NCI-H2227 (cell line): ENCODE measurements at regions not wholly inside any gene's neighbourhood (a gene's known extent, or its start where the extent isn't known, plus 50 kb on each side); places are given as distances from the start of the nearest gene placed in this dataset.
"Not testable (repeated sequence)": the region's sequence is repeated elsewhere in the genome, so short reads cannot be mapped to it uniquely, and the experiment has no call there.

Source experiments
- DNase-seq: peaks from one replicate; lab custom pipeline; 2025; ENCODE audit not compliant: unreplicated experiment; lab: John Stamatoyannopoulos, UW

DNA sequence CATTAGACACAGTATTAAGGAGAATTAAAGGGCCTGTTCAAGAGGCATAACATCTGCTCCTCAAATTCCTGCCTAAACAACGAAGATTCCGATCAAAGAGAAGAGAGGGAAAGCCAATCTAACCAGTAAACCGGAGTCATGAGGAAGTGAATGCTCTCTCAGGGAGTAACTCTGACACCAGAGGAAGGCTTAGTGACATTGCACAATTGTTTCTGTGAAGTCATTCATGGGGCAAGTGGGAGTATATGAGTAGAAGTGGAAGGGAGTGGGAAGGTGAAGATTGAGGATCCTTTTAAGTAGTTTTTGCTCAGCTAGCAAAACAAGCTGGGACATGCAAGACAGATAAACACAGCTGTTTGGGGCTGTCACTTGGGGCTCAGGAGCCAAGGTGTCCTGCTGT lies 136.4 kb upstream of the FAM174A start:
- DNase-seq: not testable (repeated sequence)

DNA sequence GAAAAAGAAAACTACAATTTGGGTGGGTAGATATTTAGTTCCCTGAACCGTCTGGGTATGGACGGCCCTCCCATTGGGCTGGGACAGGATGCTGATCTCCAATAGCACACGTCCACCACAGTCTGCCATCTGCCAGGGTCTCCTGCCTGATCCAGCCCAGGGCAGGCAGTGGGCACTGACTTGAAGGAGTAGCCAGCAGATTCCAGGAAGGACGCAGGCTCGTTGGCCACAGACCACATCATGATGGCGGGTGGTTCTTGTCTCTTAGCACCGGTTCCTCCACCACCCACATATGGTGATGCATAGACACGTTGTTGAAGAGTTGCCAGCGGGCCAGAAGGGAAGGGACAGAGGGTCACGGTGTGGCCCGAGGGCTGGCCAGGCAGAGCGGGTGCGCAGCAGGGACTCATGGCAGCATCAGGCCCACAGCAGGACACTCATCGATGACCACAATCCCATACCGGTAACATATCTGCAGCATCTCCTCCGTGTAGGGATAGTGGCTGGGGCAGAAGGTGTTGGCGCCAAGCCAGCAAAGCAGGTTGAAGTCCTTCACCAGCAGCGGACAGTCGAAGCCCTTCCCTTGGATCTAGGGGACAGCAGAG lies 155.8 kb upstream of the FAM174A start:
- not testable (repeated sequence) for DNase-seq

DNA sequence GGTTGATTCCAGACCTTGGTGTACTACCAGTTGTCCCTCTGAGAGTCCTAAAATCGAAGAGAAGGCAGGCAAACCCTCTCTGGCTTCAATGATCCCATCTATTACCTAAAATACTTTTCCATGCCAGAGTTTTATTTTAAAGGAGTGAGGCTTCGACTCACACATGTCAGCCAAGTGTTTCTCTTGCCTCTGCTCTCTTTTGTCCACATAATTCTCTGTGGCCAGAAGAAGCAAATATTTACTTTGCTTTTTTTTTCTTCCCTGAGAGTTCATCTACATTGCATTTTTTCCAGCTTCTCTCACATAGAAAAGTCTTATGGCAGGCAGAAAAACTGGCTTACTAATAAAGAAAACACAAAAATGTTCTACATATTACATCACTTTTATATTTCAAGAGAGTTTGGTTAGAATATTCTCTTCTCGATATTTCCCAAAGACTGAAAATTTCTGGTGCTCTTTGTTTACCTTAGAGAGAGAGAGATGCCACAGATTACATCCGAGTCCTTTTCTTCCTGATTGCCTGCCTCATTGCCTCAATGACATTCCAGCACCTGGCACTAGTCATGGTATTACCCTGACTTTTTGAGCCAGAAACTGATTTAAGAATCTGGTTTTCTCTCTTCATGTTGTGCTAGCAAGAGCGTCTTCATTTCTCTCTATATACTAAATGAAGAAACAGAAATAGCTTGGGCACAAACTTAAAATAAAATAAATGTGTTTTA lies 170.3 kb upstream of the FAM174A start:
- not testable (repeated sequence) for DNase-seq

DNA sequence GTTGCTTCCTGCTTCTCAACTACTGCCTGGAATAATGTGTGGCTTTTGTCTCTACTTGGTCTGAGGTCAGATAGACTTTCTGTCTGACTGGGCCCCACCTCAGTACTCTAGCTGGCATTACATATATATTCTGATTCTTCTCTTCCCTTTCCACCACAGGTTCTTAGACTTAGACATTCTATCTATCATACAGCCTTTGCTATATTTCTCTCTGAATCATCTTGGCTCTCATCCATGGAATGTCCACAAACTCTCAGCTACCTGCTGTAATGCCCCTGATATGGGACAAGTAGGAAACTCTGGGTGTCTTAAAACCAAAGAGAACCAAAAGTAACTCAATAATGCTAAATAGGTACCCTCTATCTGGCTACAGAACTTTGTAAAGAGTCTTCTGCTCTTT lies 170.8 kb upstream of the FAM174A start:
- DNase-seq: not testable (repeated sequence)

DNA sequence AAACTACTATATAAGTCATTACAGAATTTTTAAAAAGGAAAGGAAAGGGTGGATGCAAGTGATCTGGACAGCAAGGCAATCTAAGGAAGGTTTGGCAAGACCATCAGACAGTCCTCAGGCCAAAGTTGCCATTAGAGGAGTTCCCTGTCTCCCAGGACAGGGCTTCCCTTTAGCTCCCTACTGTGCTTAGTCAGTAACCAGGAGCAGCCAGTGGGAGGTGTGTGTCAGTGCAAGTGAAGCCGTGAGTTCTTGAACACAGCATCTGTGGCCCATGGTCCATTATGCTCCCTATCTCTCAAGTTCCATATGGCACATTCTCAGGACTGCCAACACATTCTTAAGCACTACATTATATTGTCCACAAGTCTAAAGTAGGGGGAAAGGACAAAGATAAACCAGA lies 175.2 kb upstream of the FAM174A start:
- not testable (repeated sequence) for DNase-seq

DNA sequence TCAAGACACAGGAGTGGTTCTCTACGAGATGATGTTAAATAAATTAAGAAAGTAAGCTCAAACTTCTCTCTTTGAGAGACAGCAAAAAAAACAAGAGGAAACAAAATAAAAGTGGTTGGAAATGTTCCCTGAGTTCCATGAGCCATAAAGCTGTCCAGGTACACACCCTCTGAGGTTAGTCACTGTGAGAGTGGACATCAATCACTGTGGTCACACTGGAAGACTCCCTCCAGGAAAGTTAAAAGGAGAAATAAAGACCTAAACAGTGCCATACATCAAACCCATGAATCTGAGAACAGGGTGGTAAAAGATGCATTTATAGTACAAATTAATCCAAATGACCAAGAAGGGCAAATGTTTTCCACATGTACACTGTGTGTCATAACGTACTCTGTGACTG lies 188.9 kb upstream of the FAM174A start:
- not testable (repeated sequence) for DNase-seq

DNA sequence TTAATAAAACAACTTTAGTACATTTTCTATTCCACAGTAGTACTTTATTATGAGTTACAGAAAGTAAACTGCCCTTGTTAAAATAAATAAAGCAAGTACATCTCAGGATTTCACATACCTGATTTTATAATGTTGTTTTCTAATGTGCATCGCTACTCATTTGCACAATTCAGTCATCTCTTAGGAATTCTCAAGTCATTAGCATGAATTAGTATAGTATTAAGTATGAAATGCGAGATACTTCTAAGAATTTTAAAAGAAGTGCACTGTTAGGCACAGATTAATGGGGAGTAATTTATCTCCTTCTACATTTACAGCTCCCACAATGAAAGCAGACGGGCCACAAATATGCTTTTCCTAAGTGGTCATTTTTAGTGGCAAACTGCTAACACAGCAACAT lies 193.7 kb upstream of the FAM174A start:
- DNase-seq: not testable (repeated sequence)

DNA sequence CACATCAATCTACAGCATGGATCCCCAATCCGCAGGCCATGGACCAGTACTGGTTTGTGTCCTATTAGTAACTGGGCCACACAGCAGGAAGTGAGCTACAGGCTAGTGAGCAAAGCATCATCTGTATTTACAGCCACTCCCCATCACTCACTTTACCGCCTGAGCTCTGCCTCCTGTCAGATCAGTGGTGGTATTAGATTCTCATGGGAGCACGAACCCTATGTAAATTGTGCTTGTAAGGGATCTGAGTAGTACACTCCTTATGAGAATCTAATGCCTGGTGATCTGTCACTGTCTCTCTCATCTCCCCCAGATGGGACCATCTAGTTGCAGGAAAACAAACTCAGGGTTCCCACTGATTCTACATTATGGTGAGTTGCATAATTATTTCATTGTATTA lies 212.7 kb upstream of the FAM174A start:
- DNase-seq: no peak

DNA sequence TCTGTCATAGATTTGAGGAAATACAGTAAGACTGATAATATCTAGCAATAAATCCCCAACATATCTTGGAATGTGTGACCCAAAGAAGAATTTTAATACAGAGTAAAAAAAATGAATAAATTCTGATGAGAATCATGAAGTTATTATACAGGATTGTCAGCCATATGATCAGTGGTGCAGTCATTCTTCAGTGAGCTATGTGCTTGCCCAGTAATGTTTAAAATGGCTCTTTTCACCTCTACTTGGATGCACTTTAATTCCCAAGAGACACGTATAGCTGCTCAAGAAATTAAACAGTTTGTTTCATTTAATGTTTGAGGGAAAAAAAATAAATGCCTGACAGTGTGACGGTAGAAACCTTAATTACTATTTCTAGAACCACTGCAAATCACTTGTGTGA lies 215.3 kb upstream of the FAM174A start:
- no peak for DNase-seq

DNA sequence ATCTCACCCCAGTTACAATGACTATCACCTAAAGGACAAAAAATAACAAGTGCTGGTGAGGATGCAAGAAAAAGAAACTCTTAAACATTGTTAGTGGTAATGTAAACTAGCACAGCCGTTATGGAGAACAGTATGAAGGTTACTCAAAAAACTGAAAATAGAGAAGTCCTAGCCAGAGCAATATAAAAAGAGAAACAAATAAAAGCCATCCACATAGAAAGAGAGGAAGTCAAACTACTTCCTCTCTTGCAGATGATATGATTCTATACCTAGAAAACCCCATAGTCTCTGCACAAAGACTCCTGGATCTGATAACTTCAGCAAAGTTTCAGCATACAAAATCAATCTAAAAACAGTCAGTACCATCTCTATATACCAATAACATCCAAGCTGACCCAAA lies 221.5 kb upstream of the FAM174A start:
- DNase-seq: no peak

DNA sequence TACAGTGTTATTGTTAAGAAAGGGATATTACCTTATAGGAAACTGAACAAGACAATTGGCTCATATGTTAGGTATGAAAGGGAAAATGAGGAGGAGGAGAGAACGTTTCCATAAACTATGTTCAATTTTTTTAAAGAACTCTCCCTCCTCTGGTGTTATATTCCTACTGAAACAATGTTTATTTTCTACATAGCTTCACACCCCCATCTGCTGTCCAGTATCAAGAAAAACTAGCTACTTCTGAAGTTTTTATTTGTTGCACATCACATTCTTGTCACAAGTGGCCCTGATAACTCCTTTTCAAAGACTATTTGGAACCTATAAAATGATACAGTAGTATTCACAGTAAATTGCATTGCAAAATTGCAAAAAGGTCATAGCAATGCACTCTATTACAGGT lies 223.4 kb upstream of the FAM174A start:
- DNase-seq: no peak

DNA sequence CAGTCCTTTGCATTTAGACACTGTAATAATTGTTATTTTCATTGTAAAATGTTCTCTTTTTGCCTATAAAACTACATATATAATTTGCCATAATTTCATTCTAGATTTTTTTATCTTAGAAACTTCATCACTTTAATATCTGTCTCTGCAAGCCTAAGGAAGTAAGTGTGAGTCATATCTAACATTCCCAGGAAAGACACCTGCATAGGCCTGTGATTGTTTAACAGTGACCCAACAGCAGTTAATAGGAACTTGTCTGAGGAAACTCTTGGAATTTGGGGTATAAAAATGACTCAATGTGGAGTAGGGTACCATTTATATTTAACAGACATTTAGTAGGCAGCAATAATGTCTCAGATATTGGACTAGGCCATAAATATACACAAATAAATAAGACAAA lies 229.2 kb upstream of the FAM174A start:
- no peak for DNase-seq

DNA sequence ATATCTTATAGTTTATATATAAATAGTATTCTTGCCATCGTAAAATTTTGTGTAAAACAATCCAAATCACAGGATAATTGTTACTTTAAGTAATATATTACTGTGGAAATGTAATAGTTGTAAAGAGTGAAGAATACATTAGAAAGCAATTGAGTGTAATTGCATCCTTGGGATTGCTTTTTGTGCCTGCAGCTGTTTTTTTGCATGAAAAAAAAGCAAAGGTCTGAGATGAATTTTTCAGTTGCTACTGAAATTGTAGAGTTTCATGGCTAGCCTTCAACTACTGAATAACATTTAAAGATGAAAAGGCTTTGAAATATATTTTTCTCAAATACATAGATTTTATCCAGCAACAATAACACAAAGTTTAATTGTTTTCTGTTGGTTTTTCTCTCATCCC lies 232.0 kb upstream of the FAM174A start:
- DNase-seq: no peak

DNA sequence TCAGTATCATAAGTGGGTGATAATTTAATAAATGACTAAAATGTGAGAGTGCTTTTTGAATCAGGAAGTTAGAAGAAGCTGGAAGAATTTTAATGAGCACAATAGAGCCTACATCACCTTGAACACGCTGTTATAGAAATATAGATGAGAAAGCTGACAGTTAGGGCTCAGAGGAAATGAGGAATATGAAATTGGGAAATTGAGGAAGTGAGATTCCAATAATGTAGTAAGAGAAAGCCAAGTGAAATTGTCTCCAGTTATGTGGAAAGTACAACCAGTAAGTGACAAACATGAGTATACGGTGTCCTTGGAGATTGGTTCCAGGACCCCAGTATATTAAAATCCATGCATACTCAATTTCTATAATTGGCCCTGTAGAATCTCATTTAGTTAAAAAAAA lies 235.9 kb upstream of the FAM174A start:
- DNase-seq: no peak

DNA sequence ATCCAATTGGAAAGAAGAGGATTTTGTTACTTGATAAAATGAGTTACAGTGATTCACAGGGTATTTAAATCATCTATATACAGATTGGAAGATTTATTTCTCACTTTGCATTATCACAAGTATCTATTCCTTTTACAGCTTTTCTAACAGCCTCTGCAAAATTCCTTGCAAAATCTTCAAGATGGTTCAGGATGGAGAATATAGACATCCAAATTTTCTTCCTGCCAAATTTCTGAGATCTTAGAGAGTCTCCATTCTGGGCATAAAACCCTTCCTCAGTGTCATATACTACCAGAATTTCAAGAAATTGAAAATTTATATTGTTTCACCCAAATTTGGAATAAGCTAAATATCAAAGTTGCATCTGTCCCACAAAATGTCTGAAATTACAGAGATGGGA lies 259.1 kb upstream of the FAM174A start:
- DNase-seq: no peak

DNA sequence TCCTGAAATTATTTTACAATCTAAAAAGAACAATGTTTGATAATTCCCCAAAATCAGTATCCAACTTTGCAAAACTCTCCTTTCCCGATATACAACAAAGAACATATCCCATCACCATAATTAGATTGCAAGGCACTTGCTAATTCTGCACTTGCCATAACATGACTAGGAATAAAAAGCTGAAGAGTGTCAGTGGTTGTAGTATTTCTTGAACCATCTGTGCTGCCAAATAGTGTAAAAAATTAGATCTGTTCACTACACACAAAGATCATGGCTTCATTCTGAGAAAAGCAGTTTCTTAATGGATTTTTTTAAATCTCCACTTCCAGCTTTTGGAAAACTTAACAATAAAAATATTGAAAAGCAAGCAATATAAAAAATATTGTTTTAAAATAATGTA lies 259.5 kb upstream of the FAM174A start:
- no peak for DNase-seq

DNA sequence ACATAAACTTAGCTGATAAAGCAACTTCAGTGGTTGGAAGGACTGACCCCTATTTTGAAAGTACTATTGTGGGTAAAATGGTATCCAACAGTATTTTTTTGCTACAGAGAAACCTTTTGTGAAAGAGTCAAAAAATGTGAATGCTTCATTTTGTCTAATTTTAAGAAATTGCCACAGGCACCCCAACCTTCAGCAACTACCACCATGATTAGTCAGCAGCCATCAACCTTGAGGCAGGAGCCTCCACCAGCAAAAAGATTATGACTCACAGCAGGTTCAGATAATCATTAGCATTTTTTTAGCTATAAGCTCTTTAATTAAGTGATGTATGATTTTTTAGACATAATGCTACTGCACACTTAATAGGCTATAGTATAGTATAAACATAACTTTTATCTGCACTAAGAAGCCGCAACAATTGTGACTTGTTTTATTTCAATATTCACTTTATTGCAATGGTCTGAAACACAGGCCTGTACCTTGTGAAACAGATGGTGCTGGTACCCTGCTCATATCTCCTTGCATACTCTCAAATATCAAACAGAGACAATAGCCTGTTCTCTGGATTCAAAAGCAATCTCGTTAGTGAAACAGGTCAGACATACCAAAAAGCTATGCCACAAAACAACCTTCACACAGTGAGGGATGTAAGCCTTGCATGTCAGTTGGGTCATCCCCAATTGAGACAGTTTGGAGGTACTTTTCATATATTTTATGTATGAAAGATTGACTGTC lies 261.2 kb upstream of the FAM174A start:
- DNase-seq: no peak

DNA sequence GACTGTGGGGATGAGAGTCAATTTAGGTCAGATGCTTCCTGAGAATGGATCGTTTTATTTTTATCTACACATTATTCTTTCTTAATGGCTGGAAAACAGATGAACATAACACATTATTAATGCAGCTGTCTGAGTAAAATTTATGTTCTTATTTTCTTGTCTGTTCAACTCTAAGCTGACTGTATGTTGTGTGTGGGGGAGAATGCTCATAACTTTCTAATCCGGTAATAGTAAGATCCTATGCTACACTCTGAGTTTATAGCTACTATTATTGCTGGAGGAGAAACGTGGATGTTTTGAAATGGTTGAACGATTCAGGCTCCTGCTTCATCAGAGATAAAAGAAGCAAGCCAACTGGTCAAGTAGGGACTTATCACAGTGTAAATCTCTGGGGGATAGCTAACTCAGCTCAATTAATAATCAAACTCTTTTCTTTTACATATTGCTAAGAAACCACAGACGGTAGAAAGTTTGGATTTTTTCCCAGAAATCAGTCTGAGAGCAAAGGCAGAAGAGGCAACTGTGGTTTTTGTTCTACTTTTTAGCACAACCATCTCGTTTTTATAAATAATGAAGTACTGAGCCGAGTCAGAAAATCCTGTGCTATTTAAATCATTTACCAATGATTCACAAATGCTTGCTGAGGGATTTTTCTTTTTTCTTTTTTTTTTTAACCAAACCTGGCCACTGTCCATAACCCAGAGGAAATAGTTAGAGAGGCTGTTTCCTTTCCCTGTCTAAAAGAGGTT lies 265.0 kb upstream of the FAM174A start:
- DNase-seq: no peak

DNA sequence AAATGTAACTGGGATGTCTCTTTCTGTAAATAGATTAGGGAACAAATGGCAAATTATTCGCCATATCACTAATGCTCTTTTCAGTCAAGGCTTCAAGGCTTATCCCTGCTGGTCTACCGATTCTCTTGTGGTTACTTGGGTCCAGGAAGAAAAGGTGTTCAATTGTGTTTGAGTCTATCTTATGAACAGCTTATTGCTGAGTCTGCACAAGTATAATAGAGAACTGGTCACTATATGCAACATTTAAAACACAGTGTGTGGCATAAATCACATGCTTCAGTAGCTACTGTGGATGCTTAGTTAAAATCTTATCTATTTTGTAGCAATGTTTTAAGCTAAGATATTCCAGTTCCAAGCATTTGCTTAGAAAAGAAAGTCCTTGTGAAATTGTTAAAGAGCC lies 274.2 kb upstream of the FAM174A start:
- no peak for DNase-seq

DNA sequence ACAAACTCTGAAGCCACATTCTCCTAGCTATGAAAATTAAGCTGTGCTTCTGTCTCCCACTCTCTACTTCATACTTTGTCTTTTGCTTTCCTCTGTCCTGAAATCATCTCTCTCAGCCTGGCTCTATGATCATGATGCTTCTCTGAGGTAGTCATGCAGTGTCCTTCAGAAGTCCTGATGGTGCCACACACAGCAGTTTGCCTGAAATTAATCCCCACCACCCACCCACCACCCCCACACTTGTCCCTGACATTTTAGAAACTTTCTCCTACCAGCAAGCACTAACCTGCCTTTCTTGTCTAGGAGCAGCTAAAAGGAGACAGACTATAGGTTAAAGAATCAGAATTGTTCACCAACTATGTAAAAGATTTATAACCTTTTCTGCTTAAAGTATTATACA lies 282.2 kb upstream of the FAM174A start:
- no peak for DNase-seq

DNA sequence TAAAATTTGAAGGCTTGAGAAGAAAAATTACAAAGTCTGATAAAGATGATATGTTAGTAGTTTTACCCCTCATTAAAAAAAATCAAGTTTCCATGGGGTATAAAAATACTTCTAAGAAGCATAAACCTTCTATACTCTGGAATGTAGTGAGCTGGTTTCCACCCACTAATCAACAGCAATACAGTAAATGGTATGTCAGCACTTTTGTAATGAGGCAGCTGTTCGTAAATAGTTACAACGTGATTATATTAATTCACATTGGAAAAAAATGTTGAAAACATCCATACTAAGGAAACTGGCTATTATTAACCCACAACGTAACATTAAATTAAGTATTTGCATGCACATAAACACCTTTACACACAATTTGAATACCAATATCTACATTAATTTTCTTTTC lies 283.1 kb upstream of the FAM174A start:
- DNase-seq: no peak

DNA sequence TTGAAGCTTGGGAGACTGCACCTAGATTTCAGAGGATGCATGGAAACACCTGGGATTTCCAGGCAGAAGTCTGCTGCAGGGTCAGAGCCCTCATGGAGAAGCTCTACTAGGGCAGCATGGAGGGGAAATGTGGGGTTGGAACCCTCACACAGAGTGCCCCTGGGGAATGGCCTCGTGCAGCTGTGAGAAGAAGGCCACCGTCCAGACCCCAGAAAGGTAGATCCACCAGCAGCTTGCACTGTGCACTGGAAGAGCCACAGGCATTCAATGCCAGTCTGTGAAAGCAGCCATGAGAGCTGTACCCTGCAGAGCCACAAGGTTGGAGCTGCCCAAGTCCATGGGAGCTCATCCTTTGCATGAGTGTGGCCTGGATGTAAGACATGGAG lies 285.3 kb upstream of the FAM174A start:
- no peak for DNase-seq
